Panc1 (cell line): ENCODE measurements at regions not wholly inside any gene's neighbourhood (a gene's known extent, or its start where the extent isn't known, plus 50 kb on each side); places are given as distances from the start of the nearest gene placed in this dataset.
A peak's percentile ranks its signal among the peaks of the same experiment; 100 is the strongest.

ENCODE experiments used
- ATAC-seq: fragments of 200-7000 bp; cut with Tn5 transposase; 2 replicates; pipeline ENCODE4 v1.9.1; 2020; ENCODE audit warnings: mild to moderate bottlenecking, moderate library complexity
- BruUV-seq: library from RNA; stranded (reverse); fragments of 400-500 nt; replicated peaks from 2 replicates; lab custom pipeline; 2021; lab: Mats Ljungman, UMichigan
- CTCF ChIA-PET: fragments of 300-600 bp; sonication (Branson Sonifier 250); formaldehyde crosslinking; loops from one replicate; lab custom pipeline; 2022; ENCODE audit warnings: antibody characterized with exemption; lab: Charles Lee
- POLR2A ChIA-PET: fragments of 300-600 bp; sonication (Branson Sonifier 250); formaldehyde crosslinking; loops from one replicate; lab custom pipeline; 2022; ENCODE audit warnings: antibody characterized with exemption; lab: Charles Lee
- DNase-seq: peaks from one replicate; pipeline ENCODE4 v3.0.0-alpha.2; 2010; ENCODE audit warnings: low read depth, low spot score
- H3K27ac ChIP-seq: 2 replicates; pipeline ENCODE4 v1.5.1; 2011; ENCODE audit warnings: mild to moderate bottlenecking, low read length, inconsistent platforms
- H3K27me3 ChIP-seq: fragments of 200-500 bp; sonication (Bioruptor generic); 2 replicates; pipeline ENCODE4 v1.6.0; 2014; ENCODE audit warnings: low read length, inconsistent platforms; ENCODE audit not compliant: control insufficient read depth, insufficient read depth
- H3K36me3 ChIP-seq: fragments of 200-500 bp; sonication (Bioruptor generic); 2 replicates; pipeline ENCODE4 v1.5.1; 2014; ENCODE audit warnings: inconsistent platforms, mild to moderate bottlenecking, low read length, moderate library complexity; ENCODE audit not compliant: control insufficient read depth, insufficient read depth
- H3K4me1 ChIP-seq: 2 replicates; pipeline ENCODE4 v1.5.1; 2011; ENCODE audit warnings: inconsistent platforms, mild to moderate bottlenecking, low read length, moderate library complexity; ENCODE audit not compliant: control insufficient read depth, insufficient read depth
- H3K4me3 ChIP-seq, 2 experiments: 2 replicates each; pipeline ENCODE4 v1.5.1; 2011 to 2012; ENCODE audit warnings: low read depth in 2 of 2, low read length in 2 of 2, mild to moderate bottlenecking in 2 of 2, inconsistent platforms in 1 of 2, moderate library complexity in 1 of 2
- H3K9me3 ChIP-seq: fragments of 200-500 bp; sonication (Bioruptor generic); 2 replicates; pipeline ENCODE4 v1.5.1; 2014; ENCODE audit warnings: low read depth, mild to moderate bottlenecking, inconsistent platforms, low read length, moderate library complexity; ENCODE audit not compliant: control insufficient read depth, insufficient read depth
- CTCF ChIP-seq: fragments of 450-650 bp; IDR thresholded peaks from 2 replicates; pipeline ENCODE4 v1.5.1; 2017; ENCODE audit warnings: mild to moderate bottlenecking
- POLR2AphosphoS5 ChIP-seq: IDR thresholded peaks from 2 replicates; pipeline ENCODE4 v1.6.1; 2012; ENCODE audit warnings: mild to moderate bottlenecking, low read depth, low read length, moderate library complexity
- REST ChIP-seq, 2 experiments: IDR thresholded peaks; 2 replicates each; pipeline ENCODE4 v1.6.1; 2011 to 2012; ENCODE audit warnings: low read depth in 2 of 2, control low read depth in 1 of 2, low read length in 1 of 2, mild to moderate bottlenecking in 1 of 2, moderate library complexity in 1 of 2; ENCODE audit not compliant: insufficient read depth in 1 of 2
- SIN3A ChIP-seq: IDR thresholded peaks from 2 replicates; pipeline ENCODE4 v1.6.1; 2012; ENCODE audit warnings: low read depth, mild to moderate bottlenecking, low read length, moderate library complexity, borderline replicate concordance; ENCODE audit not compliant: insufficient read depth
- TCF7L2 ChIP-seq: IDR thresholded peaks from 2 replicates; pipeline ENCODE4 v1.6.1; 2011; ENCODE audit warnings: mild to moderate bottlenecking, low read depth, low read length, inconsistent platforms
- in situ Hi-C: cut with HindIII; loops from 2 replicates; pipeline ENCODE4 v1.10.0; 2016; ENCODE audit warnings: low sequenced_read_pairs, low pct_unique_long_range_greater_than_20kb
- intact Hi-C: fragments of 100-400 bp; cut with micrococcal nuclease; formaldehyde crosslinking; loops from one replicate; pipeline ENCODE4 v1.10.0; 2022; ENCODE audit not compliant: unreplicated experiment

- H3K4me1 ChIP-seq, result no peaks in the 10 kb centered on the region
- H3K9me3 ChIP-seq, result no peaks in the 10 kb centered on the region
- TF ChIP-seq POLR2AphosphoS5 (no peak), REST (IDR thresholded peaks at IDR 0.05; ENCODE audit: insufficient read depth in 1 of 2, low read depth in 2 of 2, low read length in 1 of 2) (no peak), TCF7L2 (no peak), SIN3A (no peak), CTCF (no peak)
- ChIA-PET CTCF (no interaction called here), POLR2A (no interaction called here)
- no peak overlapping the region for H3K27ac ChIP-seq
- H3K36me3 ChIP-seq, result no peaks in the 10 kb centered on the region
- 0 out of 2 replicates have a peak, but pooled peaks cover 2% of the 10 kb centered on the region for H3K27me3 ChIP-seq
- intact Hi-C loops, result no loop called here
- in situ Hi-C loops, result no loop called here
- BruUV-seq, result no TSS peak
- ATAC-seq (peak; percentile 21), DNase-seq (no peak)
- H3K4me3 ChIP-seq, result no peak overlapping the region
Measured at GRCh38 chr2:104755026-104755878, 98.7 kb upstream of the POU3F3 start.

- DNase-seq, result no peak
- Histone ChIP-seq H3K27me3 (0 out of 2 replicates have a peak, but pooled peaks cover 2% of the 10 kb centered on the region), H3K4me1 (no peaks in the 10 kb centered on the region), H3K27ac (no peak overlapping the region), H3K4me3 (no peak overlapping the region), H3K9me3 (no peaks in the 10 kb centered on the region), H3K36me3 (no peaks in the 10 kb centered on the region)
- TF ChIP-seq POLR2AphosphoS5 (no peak), CTCF (no peak), TCF7L2 (no peak), REST (IDR thresholded peaks at IDR 0.05; ENCODE audit: insufficient read depth in 1 of 2, low read depth in 2 of 2, low read length in 1 of 2) (no peak), SIN3A (no peak)
- ChIA-PET POLR2A (no interaction called here), CTCF (interaction anchor here (0.7 kb wide), 1 partner anchor 483 kb away, joined by 3 read pairs; no protein-coding TSS in a partner anchor)
- no peak for ATAC-seq
- BruUV-seq, result no TSS peak
- in situ Hi-C loops, result no loop called here
- intact Hi-C loops, result no loop called here
Measured at GRCh38 chr2:104756118-104756517, 97.8 kb upstream of the POU3F3 start.
